ENCODE measurements at regions not wholly inside any gene's neighbourhood (a gene's known extent, or its start where the extent isn't known, plus 50 kb on each side); places are given as distances from the start of the nearest gene placed in this dataset.

DNA sequence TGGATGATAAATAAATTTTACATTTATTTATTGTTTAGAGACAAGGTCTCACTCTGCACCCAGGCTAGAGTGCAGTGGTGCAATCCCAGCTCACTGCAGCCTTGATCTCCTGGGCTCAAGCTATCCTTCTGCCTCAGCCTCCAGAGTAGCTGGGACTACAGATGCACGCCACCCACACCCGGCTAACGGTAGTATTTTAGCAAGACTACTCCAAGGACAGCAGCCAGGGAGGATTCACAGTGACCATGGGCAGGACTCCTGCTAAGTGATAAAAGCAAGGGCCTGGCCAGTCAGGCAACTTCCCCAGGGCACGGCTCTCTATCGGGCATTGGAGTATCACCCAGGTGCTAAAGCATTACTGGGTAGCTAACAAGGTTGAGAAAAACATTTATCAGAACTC lies 55.4 kb downstream of the ARL6IP4 start:
- Histone ChIP-seq H3K27me3 (ENCODE audit: insufficient read depth, low read length) (no peaks in the 10 kb centered on the region), H3K27ac (ENCODE audit: low read depth, low read length) (no peak overlapping the region), H3K79me2 (ENCODE audit: insufficient read depth, low read length) (no peaks in the 10 kb centered on the region), H3K9me3 (ENCODE audit: control insufficient read depth in 1 of 2, insufficient read depth in 1 of 2, low read depth in 1 of 2, low read length in 2 of 2) (no peaks in the 10 kb centered on the region), H3K4me3 (replicated peaks in 1 of 2; ENCODE audit: low read depth in 1 of 2, low read length in 2 of 2) (no peak overlapping the region), H2AFZ (ENCODE audit: low read depth, low read length, poor library complexity, severe bottlenecking) (no peak overlapping the region), H3K4me1 (ENCODE audit: control insufficient read depth in 1 of 2, insufficient read depth in 2 of 2, low read length in 2 of 2) (no peaks in the 10 kb centered on the region), H3K4me2 (ENCODE audit: low read length) (no peak overlapping the region), H3K9ac (ENCODE audit: low read length) (no peak overlapping the region), H3K9me2 (ENCODE audit: insufficient read depth) (no peaks in the 10 kb centered on the region), H4K20me1 (ENCODE audit: insufficient read depth) (no peaks in the 10 kb centered on the region), H3K36me3 (ENCODE audit: control insufficient read depth in 1 of 2, insufficient read depth in 2 of 2, low read length in 2 of 2) (no peaks in the 10 kb centered on the region)
- TF ChIP-seq CEBPB (IDR thresholded peaks at IDR 0.05; ENCODE audit: low read depth) (no peak), ELF1 (IDR thresholded peaks at IDR 0.05; ENCODE audit: borderline replicate concordance, low read depth) (no peak), FOSL1 (IDR thresholded peaks at IDR 0.05; ENCODE audit: low read depth) (no peak), POLR2A (IDR thresholded peaks at IDR 0.05; ENCODE audit: borderline replicate concordance, extremely low read depth, insufficient read depth, insufficient read length) (no peak), RAD21 (IDR thresholded peaks at IDR 0.05; ENCODE audit: low read depth) (no peak), ZNF274 (IDR thresholded peaks at IDR 0.05; ENCODE audit: low read depth, low read length) (no peak)
- TF ChIP-seq, protein P1, sequence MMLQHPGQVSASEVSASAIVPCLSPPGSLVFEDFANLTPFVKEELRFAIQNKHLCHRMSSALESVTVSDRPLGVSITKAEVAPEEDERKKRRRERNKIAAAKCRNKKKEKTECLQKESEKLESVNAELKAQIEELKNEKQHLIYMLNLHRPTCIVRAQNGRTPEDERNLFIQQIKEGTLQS (IDR thresholded peaks at IDR 0.05) = no peak
- BruUV-seq (replicated peaks) = no TSS peak
- ChIA-PET POLR2A (no interaction called here), RAD21 (ENCODE audit: low non-redundant PET in 1 of 2, low total read pairs in 2 of 2, uncharacterized antibody in 2 of 2, unreplicated experiment in 2 of 2) (no interaction called here), CTCF (no interaction called here)
- intact Hi-C loops (cut with micrococcal nuclease) = no loop called here
- no peak for DNase-seq (ENCODE audit: low read depth, low spot score)
- ATAC-seq = no peak

DNA sequence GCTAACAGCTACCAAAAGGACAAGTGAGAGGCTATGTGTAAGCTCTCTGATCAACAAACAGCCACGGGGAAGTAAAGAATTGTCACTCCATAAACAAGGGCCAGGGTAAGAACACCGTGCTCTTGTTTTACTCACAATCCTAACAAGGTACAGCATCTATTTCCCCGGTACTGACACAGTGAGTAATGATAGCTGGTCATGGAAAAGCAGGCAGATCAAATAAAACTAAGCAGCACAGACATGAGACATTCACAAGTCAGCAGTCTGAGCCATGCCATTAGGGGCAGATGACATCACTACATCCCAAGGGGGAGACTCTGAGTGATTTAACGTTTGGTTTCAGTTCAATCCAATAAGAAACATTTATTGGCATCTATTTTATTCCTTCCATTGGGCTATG lies 54.4 kb downstream of the ARL6IP4 start:
- POLR2A ChIA-PET = no interaction called here
- no peaks in the 10 kb centered on the region for H3K27me3 ChIP-seq (ENCODE audit: insufficient read depth, low read length)
- intact Hi-C loops (cut with micrococcal nuclease) = no loop called here
- H3K4me1 ChIP-seq (ENCODE audit: control insufficient read depth in 1 of 2, insufficient read depth in 2 of 2, low read length in 2 of 2) = no peaks in the 10 kb centered on the region
- no peaks in the 10 kb centered on the region for H3K9me3 ChIP-seq (ENCODE audit: control insufficient read depth in 1 of 2, insufficient read depth in 1 of 2, low read depth in 1 of 2, low read length in 2 of 2)
- H3K36me3 ChIP-seq (ENCODE audit: control insufficient read depth in 1 of 2, insufficient read depth in 2 of 2, low read length in 2 of 2) = no peaks in the 10 kb centered on the region
- no peak overlapping the region for H3K27ac ChIP-seq (ENCODE audit: low read depth, low read length)
- RAD21 ChIA-PET (ENCODE audit: low non-redundant PET in 1 of 2, low total read pairs in 2 of 2, uncharacterized antibody in 2 of 2, unreplicated experiment in 2 of 2) = no interaction called here
- CTCF ChIA-PET = no interaction called here
- H3K9ac ChIP-seq (ENCODE audit: low read length) = no peak overlapping the region
- H3K4me2 ChIP-seq (ENCODE audit: low read length) = no peak overlapping the region
- no TSS peak for BruUV-seq (replicated peaks)
- DNase-seq (ENCODE audit: low read depth, low spot score) (no peak), ATAC-seq (no peak)
- H3K4me3 ChIP-seq (replicated peaks in 1 of 2; ENCODE audit: low read depth in 1 of 2, low read length in 2 of 2) = no peak overlapping the region
- no peaks in the 10 kb centered on the region for H3K9me2 ChIP-seq (ENCODE audit: insufficient read depth)
- H4K20me1 ChIP-seq (ENCODE audit: insufficient read depth) = no peaks in the 10 kb centered on the region
- H3K79me2 ChIP-seq (ENCODE audit: insufficient read depth, low read length) = no peaks in the 10 kb centered on the region
- H2AFZ ChIP-seq (ENCODE audit: low read depth, low read length, poor library complexity, severe bottlenecking) = no peak overlapping the region
- TF ChIP-seq JUND (IDR thresholded peaks at IDR 0.05) (no peak), EZH2phosphoT487 (IDR thresholded peaks at IDR 0.05; ENCODE audit: borderline replicate concordance) (no peak), POLR2A (IDR thresholded peaks at IDR 0.05; ENCODE audit: borderline replicate concordance, extremely low read depth, insufficient read depth, insufficient read length) (no peak), ZNF274 (IDR thresholded peaks at IDR 0.05; ENCODE audit: low read depth, low read length) (no peak), EZH2 (IDR thresholded peaks at IDR 0.05) (no peak), YY1 (IDR thresholded peaks at IDR 0.05; ENCODE audit: extremely low read depth, insufficient replicate concordance, low read depth, low read length) (no peak), CEBPB (IDR thresholded peaks at IDR 0.05; ENCODE audit: low read depth) (no peak), SRF (IDR thresholded peaks at IDR 0.05; ENCODE audit: low read depth) (no peak), TCF7L2 (IDR thresholded peaks at IDR 0.05; ENCODE audit: borderline replicate concordance, extremely low read depth, insufficient read depth, insufficient read length) (no peak), SIN3A (IDR thresholded peaks at IDR 0.05; ENCODE audit: low read depth) (no peak), ELF1 (IDR thresholded peaks at IDR 0.05; ENCODE audit: borderline replicate concordance, low read depth) (no peak)
- TF ChIP-seq, protein P2, sequence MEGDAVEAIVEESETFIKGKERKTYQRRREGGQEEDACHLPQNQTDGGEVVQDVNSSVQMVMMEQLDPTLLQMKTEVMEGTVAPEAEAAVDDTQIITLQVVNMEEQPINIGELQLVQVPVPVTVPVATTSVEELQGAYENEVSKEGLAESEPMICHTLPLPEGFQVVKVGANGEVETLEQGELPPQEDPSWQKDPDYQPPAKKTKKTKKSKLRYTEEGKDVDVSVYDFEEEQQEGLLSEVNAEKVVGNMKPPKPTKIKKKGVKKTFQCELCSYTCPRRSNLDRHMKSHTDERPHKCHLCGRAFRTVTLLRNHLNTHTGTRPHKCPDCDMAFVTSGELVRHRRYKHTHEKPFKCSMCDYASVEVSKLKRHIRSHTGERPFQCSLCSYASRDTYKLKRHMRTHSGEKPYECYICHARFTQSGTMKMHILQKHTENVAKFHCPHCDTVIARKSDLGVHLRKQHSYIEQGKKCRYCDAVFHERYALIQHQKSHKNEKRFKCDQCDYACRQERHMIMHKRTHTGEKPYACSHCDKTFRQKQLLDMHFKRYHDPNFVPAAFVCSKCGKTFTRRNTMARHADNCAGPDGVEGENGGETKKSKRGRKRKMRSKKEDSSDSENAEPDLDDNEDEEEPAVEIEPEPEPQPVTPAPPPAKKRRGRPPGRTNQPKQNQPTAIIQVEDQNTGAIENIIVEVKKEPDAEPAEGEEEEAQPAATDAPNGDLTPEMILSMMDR (IDR thresholded peaks at IDR 0.05 in 2 of 3, conservative IDR thresholded peaks at IDR 0.05 in 1 of 3; ENCODE audit: borderline replicate concordance in 1 of 3, insufficient read depth in 1 of 3, low read depth in 2 of 3, low read length in 2 of 3) = no peak
- TF ChIP-seq, protein P1 (IDR thresholded peaks at IDR 0.05) = no peak
- TF ChIP-seq, protein P3, sequence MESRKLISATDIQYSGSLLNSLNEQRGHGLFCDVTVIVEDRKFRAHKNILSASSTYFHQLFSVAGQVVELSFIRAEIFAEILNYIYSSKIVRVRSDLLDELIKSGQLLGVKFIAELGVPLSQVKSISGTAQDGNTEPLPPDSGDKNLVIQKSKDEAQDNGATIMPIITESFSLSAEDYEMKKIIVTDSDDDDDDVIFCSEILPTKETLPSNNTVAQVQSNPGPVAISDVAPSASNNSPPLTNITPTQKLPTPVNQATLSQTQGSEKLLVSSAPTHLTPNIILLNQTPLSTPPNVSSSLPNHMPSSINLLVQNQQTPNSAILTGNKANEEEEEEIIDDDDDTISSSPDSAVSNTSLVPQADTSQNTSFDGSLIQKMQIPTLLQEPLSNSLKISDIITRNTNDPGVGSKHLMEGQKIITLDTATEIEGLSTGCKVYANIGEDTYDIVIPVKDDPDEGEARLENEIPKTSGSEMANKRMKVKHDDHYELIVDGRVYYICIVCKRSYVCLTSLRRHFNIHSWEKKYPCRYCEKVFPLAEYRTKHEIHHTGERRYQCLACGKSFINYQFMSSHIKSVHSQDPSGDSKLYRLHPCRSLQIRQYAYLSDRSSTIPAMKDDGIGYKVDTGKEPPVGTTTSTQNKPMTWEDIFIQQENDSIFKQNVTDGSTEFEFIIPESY (IDR thresholded peaks at IDR 0.05; ENCODE audit: extremely low read depth, insufficient replicate concordance, low read length) = no peak

Data from HCT116 (cell line).